HG03103 (cell line): ENCODE measurements at regions not wholly inside any gene's neighbourhood (a gene's known extent, or its start where the extent isn't known, plus 50 kb on each side); places are given as distances from the start of the nearest gene placed in this dataset.
"Not testable (repeated sequence)": the region's sequence is repeated elsewhere in the genome, so short reads cannot be mapped to it uniquely, and the experiment has no call there.

ENCODE experiments used
- ATAC-seq: cut with Tn5 transposase; IDR thresholded peaks from one replicate; pipeline ENCODE4 v1.9.1; 2021; ENCODE audit warnings: low read depth; ENCODE audit not compliant: unreplicated experiment

DNA sequence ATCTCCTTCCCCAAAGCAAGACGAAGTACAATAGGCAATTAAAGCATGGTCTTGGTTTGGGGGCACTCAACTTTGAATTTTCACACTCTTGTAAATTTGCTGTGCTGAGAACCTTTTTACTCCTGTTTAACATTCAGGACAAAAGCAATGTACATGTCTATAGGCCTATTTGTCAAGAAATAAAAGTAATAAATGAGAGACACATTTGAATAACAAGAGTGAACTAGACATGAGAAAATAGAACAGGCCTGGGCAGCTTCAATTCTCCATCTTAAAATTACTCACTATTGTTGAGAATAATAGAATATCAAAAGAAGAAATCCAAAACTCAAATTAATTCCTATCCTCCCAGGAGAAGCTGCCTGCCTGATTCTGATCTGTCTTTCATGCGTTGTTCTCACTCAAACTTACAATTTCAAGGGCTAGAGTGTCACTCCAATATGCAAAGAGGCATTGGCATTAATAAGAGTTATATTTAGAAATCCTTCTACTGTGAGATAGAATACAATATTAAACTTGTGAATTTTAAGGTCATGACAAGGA is 192.9 kb upstream of the CCNG1 start:
- ATAC-seq, result no peak

- ATAC-seq, result no peak
These were observed 191.8 kb upstream of the CCNG1 start for GRCh38 chr5:163245584-163245983.

DNA sequence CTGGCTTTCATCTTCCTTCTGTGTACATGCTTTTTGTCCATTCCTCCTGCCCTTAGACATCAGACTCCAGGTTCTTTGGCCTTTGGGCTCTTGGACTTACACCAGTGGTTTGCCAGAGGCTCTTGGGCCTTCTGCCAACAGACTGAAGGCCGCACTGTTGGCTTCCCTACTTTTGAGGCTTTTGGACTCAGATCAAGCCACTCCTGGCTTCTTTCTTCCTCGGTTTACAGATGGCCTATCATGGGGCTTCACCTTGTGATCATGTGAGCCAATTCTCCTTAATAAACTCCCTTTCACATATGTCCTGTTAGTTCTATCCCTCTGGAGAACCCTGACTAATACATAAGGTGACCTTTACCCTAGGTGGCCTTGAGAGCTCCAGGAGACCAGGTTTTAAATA is 189.1 kb upstream of the CCNG1 start:
- no peak for ATAC-seq

DNA sequence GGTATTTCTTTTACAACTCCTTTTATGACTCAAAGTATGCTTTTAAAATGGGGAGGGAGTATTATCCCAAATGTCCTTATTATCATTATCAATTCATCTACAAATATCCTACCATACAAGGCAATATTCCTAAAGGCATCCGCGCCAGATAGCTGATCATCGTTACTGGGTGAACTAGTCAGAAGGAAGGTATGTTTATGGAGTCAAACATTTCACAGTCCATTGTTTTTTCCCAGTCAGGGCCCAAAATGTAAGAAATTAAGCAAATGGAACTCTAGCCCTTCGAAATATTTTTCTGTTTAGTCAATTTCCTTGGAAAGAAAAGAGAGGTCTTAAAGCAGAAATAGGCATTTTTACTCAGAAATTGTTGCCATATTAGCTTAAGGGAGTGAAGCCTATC is 188.5 kb upstream of the CCNG1 start:
- no peak for ATAC-seq

DNA sequence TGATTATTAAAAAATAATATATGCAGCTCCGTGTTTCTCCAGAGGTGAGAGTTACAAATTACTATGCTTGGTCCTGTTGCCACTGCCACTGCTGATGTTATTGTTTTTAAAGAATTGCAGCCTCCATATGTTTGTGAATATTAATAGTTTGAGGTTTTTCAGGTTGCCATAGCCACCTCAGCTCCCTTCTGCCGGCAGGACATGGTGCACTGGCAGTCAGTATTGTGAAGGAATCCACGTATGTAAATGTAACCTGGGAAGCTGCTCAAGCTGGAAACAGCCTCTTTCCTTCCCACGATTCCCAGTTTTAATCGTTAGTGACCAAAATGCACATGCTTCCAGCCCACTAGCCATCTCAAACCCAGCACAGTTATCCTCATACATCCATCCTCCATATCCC is 184.4 kb upstream of the CCNG1 start:
- no peak for ATAC-seq

DNA sequence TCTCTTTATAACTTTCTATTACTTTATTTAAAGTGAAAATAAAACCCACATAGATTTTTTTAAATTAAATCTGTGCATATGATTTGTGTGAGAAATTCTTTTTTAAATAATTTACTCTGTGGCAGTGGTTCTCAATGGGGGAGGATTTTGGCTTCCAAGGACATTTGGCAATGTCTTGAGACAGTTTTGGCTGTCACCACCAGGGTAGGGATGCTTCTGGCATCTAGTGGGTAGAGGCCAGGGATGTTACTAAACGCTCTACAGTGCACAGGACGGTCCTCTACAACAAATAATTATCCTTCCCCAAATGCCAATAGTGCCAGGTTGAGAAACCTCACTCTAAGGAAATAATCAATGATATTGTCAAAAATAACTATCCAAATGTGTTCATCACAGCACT is 177.9 kb upstream of the CCNG1 start:
- no peak for ATAC-seq

- no peak for ATAC-seq
These were observed 176.9 kb upstream of the CCNG1 start for GRCh38 chr5:163260471-163260870.

DNA sequence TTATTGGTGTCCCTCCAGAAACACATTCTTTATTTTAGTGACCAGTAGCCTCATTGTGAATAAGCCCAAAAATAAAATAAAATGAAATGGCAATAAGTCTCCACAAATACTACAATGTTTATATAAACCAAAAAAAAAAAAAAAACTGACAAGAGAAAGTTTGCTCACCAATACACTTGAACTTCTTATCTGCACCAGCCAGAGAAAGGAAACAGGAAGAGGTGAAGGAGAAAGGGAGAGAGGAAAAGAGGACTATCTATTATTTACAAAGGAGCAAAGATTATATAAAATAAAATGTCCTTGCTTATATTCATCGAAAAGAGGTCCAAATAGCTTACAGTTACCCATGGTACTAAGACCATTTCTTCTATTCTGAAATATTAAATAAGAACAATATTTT is 176.4 kb upstream of the CCNG1 start:
- no peak for ATAC-seq

DNA sequence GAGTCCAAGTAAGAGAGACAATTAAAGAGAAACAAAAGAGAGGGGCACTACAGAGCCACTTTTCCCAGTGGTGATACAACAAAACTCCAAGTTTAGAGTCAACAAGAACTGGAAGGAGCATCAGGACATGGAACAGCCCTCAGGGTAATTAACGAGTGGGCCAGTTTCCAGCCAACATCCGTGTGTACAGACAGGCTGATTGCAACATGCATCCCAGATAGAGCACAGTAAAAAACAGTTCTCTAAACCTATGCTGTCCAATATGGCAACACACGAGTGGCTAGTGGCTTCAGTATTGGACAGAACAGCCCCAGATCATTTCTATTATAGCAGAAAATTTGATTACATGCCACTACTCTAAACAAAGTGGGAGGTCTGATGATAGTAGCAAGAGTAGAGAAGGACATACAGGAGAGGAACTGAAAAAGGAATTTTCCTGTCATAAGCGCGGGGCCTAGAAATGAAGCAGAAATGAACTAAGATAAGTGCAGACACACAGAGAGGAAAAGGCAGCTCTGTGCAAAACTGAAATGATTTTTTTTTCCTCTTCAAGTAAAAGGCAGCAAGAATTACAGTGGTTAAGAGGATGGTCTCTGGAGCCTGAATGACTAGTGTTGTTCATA is 175.6 kb upstream of the CCNG1 start:
- ATAC-seq, result no peak

DNA sequence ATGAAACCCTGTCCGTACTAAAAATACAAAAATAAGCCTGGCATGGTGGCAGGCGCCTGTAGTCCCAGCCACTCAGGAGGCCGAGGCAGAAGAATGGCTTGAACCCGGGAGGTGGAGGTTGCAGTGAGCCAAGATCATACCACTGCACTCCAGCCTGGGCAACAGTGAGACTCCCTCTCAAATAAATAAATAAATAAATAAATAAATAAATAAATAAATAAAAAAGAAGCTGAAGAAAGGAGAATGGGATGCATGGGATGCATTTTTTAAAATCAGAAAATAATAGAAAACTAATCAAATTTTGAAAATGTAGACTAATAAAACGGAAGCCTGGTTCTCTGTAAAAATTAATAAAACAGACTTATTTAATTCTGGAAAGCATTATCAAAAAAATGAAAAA is 171.1 kb upstream of the CCNG1 start:
- ATAC-seq, result not testable (repeated sequence)

- ATAC-seq, result no peak
These were observed 167.8 kb upstream of the CCNG1 start for GRCh38 chr5:163269624-163270023.

DNA sequence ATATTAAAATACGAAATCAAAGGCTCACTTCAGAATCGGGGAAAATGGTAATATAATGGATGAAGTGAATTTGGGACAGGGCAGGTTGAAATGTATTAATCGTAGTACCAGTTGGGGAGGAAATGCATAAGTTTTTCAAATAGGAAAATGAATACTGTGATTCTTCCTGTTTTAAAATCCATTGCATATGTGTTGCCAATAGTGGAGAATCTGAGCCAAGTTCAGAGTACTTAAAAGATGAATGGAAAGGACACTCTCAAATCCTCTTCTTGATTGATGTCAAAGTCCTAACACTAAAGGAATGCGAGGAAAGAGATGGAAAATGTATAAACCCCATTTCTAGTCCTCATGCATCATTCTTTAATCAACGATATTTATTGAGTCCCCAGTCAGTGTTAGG is 160.9 kb upstream of the CCNG1 start:
- ATAC-seq, result no peak

DNA sequence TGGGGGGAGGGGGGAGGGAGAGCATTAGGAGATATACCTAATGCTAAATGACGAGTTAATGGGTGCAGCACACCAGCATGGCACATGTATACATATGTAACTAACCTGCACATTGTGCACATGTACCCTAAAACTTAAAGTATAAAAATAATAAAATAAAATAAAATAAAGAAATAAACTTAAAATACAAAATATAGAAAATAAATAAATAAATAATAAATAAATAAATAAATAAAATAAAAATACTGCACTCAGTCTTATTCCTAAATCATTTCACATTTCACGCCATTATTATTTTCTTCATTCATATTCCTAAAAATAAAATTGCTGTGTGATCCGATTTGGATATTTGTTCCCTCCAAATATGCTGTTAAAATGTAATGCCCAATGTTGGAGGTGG is 156.5 kb upstream of the CCNG1 start:
- not testable (repeated sequence) for ATAC-seq

GRCh38 chr5:163281512-163281911 is 155.9 kb upstream of the CCNG1 start:
- no peak for ATAC-seq

GRCh38 chr5:163293836-163294235 is 143.6 kb upstream of the CCNG1 start:
- ATAC-seq, result no peak

DNA sequence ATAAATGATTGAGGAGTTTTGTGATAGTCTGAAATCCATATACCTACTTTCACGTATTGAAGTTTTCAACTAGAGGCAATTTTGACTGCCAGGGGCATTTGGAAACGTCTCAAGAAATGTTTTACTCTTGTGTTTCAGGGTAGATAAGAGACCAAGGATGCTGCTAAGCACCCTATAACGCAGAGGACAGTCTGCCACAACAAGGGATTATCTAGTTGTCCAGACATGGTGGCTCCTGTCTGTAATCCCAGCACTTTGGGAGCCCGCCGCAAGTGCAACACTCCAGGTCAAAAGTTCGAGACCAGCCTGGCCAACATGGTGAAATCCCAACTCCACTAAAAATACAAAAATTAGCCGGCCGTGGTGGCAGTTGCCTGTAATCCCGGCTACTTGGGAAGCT is 133.7 kb upstream of the CCNG1 start:
- no peak for ATAC-seq

DNA sequence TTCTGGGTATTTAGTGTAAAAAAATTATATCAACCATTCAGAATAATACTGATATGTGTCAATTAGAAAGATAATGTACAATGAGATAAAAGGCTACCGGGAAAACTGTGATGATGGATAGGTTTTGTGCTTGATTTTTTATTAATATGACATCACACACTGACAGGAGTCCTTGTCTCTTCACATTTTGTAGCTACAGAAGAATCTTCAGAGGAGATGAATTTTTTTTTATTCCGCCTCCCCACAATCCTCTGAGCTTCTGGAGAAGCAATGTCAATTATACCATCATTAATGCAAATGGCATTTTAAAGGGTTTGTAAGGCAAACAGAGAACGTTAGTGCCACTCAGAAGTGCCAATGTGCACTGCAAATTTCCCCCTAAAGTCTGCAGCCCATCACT is 131.7 kb upstream of the CCNG1 start:
- ATAC-seq, result no peak

- ATAC-seq, result no peak
These were observed 131.0 kb upstream of the CCNG1 start for GRCh38 chr5:163306421-163306820.

GRCh38 chr5:163309914-163310313 is 127.5 kb upstream of the CCNG1 start:
- ATAC-seq, result no peak

DNA sequence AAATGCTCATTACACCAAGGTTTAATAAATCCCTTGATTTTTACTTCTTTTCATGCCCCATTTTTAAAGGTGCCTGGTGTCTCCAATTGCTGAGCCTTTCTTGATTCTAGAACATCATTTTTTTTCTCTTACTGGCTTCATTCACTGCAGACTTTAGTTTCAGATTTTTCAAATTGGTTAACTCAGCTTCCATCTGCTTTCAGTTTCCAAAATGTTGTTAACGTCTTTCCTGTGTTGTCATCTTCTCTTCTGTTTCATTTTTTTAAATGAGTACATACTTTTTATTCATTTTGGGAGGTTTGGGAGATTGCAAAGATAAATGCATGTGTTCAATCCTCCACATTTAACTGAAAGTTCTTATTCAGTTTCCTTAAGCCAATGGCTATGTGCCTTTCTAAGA is 126.4 kb upstream of the CCNG1 start:
- ATAC-seq, result no peak

DNA sequence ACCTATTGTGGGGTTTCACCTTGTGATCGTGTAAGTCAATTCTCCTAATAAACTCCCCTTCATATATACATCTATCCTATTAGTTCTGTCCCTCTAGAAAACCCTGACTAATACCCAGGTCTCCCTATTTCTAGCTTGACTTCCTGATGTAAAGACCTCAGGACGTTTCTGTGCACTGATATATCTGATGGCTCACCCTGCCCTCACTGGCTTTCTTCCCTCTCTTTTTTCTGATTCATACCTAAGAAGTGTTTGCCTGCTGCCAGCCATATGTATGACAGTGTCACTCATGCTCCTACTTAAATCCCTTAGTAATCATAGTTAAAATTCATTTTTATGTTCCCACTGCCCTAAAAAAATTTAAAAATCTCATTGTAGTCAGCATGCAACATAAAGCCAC is 124.8 kb upstream of the CCNG1 start:
- ATAC-seq, result no peak

DNA sequence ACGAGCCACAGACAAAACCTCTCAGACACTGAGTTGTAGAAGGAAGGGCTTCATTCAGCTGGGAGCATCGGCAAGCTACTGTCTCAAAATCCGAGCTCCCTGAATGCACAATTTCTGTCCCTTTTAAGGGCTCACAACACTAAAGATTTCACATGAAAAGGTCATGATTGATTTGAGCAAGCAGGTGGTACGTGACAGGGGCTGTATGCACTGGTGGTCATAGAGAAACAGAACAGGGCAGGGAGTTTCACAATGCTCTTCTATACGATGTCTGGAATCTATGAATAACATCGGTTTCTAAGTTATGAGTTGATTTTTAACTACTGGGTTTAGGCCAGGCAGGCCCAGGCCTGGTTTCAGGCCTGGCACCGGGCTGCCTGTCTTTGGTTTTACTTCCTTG is 124.3 kb upstream of the CCNG1 start:
- ATAC-seq, result not testable (repeated sequence)

- ATAC-seq, result not testable (repeated sequence)
These were observed 121.0 kb upstream of the CCNG1 start for GRCh38 chr5:163316374-163316773.
